ENCODE measurements at regions not wholly inside any gene's neighbourhood (a gene's known extent, or its start where the extent isn't known, plus 50 kb on each side); places are given as distances from the start of the nearest gene placed in this dataset.

GRCh38 chr12:107369679-107370078 is 276.3 kb upstream of the CRY1 start:
- Histone ChIP-seq H3K4me1 (ENCODE audit: control insufficient read depth, extremely low read depth, insufficient read depth, low read length) (no peaks in the 10 kb centered on the region), H3K9me3 (replicated peaks; ENCODE audit: control insufficient read depth, insufficient read depth, low read length) (no peaks in the 10 kb centered on the region), H4K20me1 (replicated peaks; ENCODE audit: control insufficient read depth, extremely low read depth, insufficient read depth, low read length) (no peaks in the 10 kb centered on the region), H3K79me2 (ENCODE audit: control insufficient read depth, insufficient read depth, low read length) (no peaks in the 10 kb centered on the region), H2AFZ (ENCODE audit: low read depth, low read length) (no peak overlapping the region), H3K27me3 (ENCODE audit: control insufficient read depth in 2 of 2, insufficient read depth in 2 of 2, low read length in 2 of 2) (no peaks in the 10 kb centered on the region), H3K9me1 (replicated peaks; ENCODE audit: control insufficient read depth, extremely low read depth, insufficient read depth, low read length) (no peaks in the 10 kb centered on the region), H3K4me2 (ENCODE audit: insufficient read depth, low read length) (no peak overlapping the region), H3K9ac (replicated peaks; ENCODE audit: extremely low read depth, insufficient read depth, low read length) (no peak overlapping the region), H3K4me3 (replicated peaks in 1 of 3; ENCODE audit: insufficient read depth in 1 of 3, low read depth in 1 of 3, low read length in 3 of 3) (no peak overlapping the region), H3K27ac (ENCODE audit: insufficient read depth, low read depth, low read length) (no peak overlapping the region), H3K36me3 (ENCODE audit: control insufficient read depth in 2 of 2, extremely low read depth in 1 of 2, insufficient read depth in 2 of 2, low read length in 2 of 2) (no peaks in the 10 kb centered on the region)
- no peak for FAIRE-seq
- intact Hi-C loops (cut with micrococcal nuclease), result no loop called here
- ChIA-PET POLR2A (no interaction called here), CTCF (no interaction called here)
- dilution Hi-C loops (cut with MboI; ENCODE audit: extremely low pct_ligation_motif_present, low sequenced_read_pairs), result no loop called here
- TF ChIP-seq POLR2AphosphoS5 (IDR thresholded peaks at IDR 0.05; ENCODE audit: insufficient read depth, low read depth, low read length) (no peak), JUN (IDR thresholded peaks at IDR 0.05; ENCODE audit: borderline replicate concordance, insufficient read depth, insufficient read length, low read depth) (no peak), EZH2 (IDR thresholded peaks at IDR 0.05; ENCODE audit: borderline replicate concordance, low read depth, low read length, severe bottlenecking) (no peak), GATA2 (IDR thresholded peaks at IDR 0.05; ENCODE audit: insufficient read depth, insufficient read length, low read depth, low read length) (no peak), MAX (IDR thresholded peaks at IDR 0.05; ENCODE audit: insufficient read depth, insufficient read length) (no peak), POLR2A (IDR thresholded peaks at IDR 0.05; ENCODE audit: low read depth, low read length) (no peak), MYC (IDR thresholded peaks at IDR 0.05; ENCODE audit: low read depth, low read length) (no peak), FOS (IDR thresholded peaks at IDR 0.05; ENCODE audit: borderline replicate concordance, insufficient read depth, low read length) (no peak), CTCF (IDR thresholded peaks at IDR 0.05; ENCODE audit: extremely low read depth in 1 of 2, insufficient read depth in 1 of 2, low read depth in 1 of 2, low read length in 2 of 2) (no peak)
- DNase-seq (ENCODE audit: low read depth, low spot score), result no peak
- BruUV-seq (replicated peaks), result no TSS peak
